Liver (tissue), 3 donors: ENCODE measurements at regions not wholly inside any gene's neighbourhood (a gene's known extent, or its start where the extent isn't known, plus 50 kb on each side); places are given as distances from the start of the nearest gene placed in this dataset.

ENCODE experiments used
- CTCF ChIP-seq: fragments of 150-350 bp; IDR thresholded peaks from 2 replicates; pipeline ENCODE4 v1.5.1; 2017; ENCODE audit warnings: improper control_type of control experiment, low read depth, low read length; ENCODE audit not compliant: missing input control
- NR2F2 ChIP-seq: IDR thresholded peaks from 2 replicates; pipeline ENCODE4 v1.6.1; 2016; ENCODE audit warnings: antibody characterized with exemption
- REST ChIP-seq: IDR thresholded peaks from 2 replicates; pipeline ENCODE4 v1.6.1; 2016; ENCODE audit warnings: antibody characterized with exemption, mild to moderate bottlenecking
- TAF1 ChIP-seq: conservative IDR thresholded peaks from 2 replicates; pipeline ENCODE4 v1.6.1; 2016; ENCODE audit warnings: antibody characterized with exemption, mild to moderate bottlenecking
- donor health status: healthy.
- donor health status: healthy.

- TF ChIP-seq CTCF (no peak), REST (no peak), TAF1 (no peak), NR2F2 (no peak)
Measured at GRCh38 chr9:24672336-24672735, 126.6 kb upstream of the IZUMO3 start.
